PFSK-1 (cell line): ENCODE measurements at regions not wholly inside any gene's neighbourhood (a gene's known extent, or its start where the extent isn't known, plus 50 kb on each side); places are given as distances from the start of the nearest gene placed in this dataset.

Experiments used
- POLR2AphosphoS5 ChIP-seq: IDR thresholded peaks from 2 replicates; pipeline ENCODE4 v1.6.1; 2012; ENCODE audit warnings: low read depth, mild to moderate bottlenecking, control low read depth, low read length, moderate library complexity
- REST ChIP-seq, 2 experiments: IDR thresholded peaks; 2 replicates each; pipeline versions ENCODE4 v1.6.1 to v1.8.0; 2011 to 2012; ENCODE audit warnings: low read depth in 2 of 2, low read length in 2 of 2, control low read depth in 1 of 2, inconsistent platforms in 1 of 2, mild to moderate bottlenecking in 1 of 2, moderate library complexity in 1 of 2; ENCODE audit not compliant: insufficient read depth in 1 of 2
- SIN3A ChIP-seq: IDR thresholded peaks from 2 replicates; pipeline ENCODE4 v1.6.1; 2012; ENCODE audit warnings: mild to moderate bottlenecking, low read length, moderate library complexity, borderline replicate concordance; ENCODE audit not compliant: insufficient read depth

DNA sequence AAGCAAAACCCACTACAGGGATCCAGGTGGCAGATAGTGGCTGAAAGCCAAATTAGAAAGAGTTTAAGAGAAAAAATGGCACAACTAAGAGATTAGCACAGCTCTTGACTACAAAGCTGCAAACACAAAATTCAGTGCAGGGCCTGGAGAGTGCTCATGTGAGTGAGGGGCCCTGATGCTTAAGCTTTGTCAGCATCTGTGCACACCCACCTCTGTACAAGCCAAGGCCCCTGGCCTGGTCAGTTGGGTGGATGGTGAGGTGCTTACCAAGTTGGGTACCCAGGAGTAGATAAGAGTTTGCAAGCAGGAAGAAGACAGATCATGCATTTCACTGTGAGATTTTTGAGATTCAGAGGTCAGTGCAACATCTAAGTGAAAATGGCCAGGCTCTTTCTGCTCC is 62.7 kb upstream of the ATP1B1 start:
- TF ChIP-seq SIN3A (no peak), POLR2AphosphoS5 (no peak), REST (IDR thresholded peaks at IDR 0.05; ENCODE audit: insufficient read depth in 1 of 2, low read depth in 2 of 2, low read length in 2 of 2) (no peak)
